ENCODE measurements at regions not wholly inside any gene's neighbourhood (a gene's known extent, or its start where the extent isn't known, plus 50 kb on each side); places are given as distances from the start of the nearest gene placed in this dataset.

DNA sequence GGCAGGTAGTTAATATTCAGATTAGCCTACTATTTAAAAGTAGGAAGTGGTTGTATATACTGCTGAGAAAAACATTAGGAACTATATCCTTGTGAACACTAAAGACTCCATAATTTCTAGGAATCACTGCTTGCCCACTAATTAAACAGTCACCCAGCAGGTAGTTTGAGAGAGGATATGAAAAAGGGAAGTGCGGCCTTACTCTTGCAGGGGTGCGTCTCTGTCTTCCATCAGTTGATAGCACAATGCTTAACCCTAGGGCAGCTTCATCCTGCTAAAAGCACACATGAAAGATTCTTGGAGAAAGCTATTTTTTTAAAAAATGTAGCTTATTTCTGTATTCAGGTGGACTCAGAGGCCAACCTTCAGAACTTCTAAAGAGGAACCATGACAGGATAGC is 53.1 kb upstream of the ATP5MC3 start:
- TF ChIP-seq, protein P1, sequence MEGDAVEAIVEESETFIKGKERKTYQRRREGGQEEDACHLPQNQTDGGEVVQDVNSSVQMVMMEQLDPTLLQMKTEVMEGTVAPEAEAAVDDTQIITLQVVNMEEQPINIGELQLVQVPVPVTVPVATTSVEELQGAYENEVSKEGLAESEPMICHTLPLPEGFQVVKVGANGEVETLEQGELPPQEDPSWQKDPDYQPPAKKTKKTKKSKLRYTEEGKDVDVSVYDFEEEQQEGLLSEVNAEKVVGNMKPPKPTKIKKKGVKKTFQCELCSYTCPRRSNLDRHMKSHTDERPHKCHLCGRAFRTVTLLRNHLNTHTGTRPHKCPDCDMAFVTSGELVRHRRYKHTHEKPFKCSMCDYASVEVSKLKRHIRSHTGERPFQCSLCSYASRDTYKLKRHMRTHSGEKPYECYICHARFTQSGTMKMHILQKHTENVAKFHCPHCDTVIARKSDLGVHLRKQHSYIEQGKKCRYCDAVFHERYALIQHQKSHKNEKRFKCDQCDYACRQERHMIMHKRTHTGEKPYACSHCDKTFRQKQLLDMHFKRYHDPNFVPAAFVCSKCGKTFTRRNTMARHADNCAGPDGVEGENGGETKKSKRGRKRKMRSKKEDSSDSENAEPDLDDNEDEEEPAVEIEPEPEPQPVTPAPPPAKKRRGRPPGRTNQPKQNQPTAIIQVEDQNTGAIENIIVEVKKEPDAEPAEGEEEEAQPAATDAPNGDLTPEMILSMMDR (IDR thresholded peaks at IDR 0.05; ENCODE audit: low read depth, low read length, missing control alignments), result no peak

GRCh38 chr2:175234153-175234552 is 52.6 kb upstream of the ATP5MC3 start:
- TF ChIP-seq, protein P1 (IDR thresholded peaks at IDR 0.05; ENCODE audit: low read depth, low read length, missing control alignments), result no peak
- DNase-seq (ENCODE audit: low read depth), result no peak
- in situ Hi-C loops (cut with HindIII; ENCODE audit: low sequenced_read_pairs), result no loop called here
- H3K4me3 ChIP-seq (ENCODE audit: low read depth, low read length), result no peak overlapping the region

More for the DNA sequence above, 53.1 kb upstream of the ATP5MC3 start:
- H3K4me3 ChIP-seq (ENCODE audit: low read depth, low read length), result no peak overlapping the region
- DNase-seq (ENCODE audit: low read depth), result no peak
- in situ Hi-C loops (cut with HindIII; ENCODE audit: low sequenced_read_pairs), result no loop called here

DNA sequence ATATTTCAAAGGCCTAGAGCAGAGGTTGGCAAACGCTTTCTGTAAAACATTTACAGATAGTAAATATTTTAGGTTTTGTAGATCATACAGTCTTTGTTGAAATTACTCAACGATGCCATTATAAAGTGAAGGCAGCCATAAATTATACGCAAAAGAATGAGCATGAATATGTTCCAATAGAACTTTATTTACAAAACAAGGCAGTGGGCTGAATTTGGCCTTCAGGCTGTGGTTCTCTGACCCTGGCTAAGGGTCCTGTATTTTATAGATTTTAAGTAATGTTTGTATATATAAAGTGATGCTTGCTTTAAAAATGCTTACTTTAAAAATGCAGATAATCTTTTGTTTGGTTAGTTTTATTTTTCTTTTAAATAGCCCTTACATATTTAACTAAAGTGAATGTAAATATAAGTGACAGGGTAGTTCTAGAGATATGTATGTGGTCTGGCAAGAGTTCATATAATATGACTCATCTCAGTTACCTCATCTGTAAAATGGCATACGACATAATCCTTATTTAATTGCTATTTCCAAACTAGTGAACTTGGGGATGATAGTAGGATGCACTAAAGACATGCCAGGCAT is 51.7 kb upstream of the ATP5MC3 start:
- in situ Hi-C loops (cut with HindIII; ENCODE audit: low sequenced_read_pairs), result no loop called here
- TF ChIP-seq, protein P1 (IDR thresholded peaks at IDR 0.05; ENCODE audit: low read depth, low read length, missing control alignments), result no peak
- peak; percentile 4 for DNase-seq (ENCODE audit: low read depth)
- no peak overlapping the region for H3K4me3 ChIP-seq (ENCODE audit: low read depth, low read length)
